ENCODE measurements at regions not wholly inside any gene's neighbourhood (a gene's known extent, or its start where the extent isn't known, plus 50 kb on each side); places are given as distances from the start of the nearest gene placed in this dataset.
"Not testable (repeated sequence)": the region's sequence is repeated elsewhere in the genome, so short reads cannot be mapped to it uniquely, and the experiment has no call there.

DNA sequence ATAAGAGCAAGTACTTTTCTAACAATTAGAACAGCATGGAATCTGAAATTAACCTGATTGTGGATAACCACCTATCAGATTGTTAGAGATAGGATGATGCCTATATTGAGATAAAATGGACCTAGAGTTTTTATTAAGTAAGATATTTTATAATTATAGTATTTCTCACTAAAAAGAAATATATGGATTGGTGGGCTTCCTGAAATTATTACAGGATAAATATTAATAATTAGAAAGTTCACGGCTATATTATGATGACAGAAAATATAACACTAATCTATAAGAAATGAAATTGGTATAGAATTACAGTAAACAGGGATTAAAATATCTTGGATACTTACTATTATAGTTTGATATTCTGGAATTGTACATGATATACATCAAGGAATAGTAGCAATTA is 378.0 kb upstream of the SPRY2 start:
- DNase-seq (ENCODE audit: low spot score), result no peak

DNA sequence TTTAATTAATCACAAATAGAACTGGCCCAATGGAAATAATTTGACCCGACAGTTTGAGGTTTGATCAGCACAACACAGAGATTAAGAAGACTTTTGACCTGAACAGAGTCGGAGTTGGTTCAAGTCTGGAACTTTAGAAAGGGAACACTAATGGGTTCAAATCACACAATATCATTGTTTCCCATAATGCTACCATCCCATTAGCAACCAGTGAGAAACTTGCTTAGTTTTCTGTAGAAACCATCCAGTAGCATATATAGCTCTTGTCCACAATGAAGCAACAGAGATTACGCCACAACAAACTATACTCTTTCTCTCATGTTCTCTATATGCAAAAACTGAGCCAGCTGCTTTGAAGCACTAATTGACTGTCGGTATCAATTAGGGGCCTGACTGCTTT is 376.9 kb upstream of the SPRY2 start:
- DNase-seq (ENCODE audit: low spot score), result no peak

DNA sequence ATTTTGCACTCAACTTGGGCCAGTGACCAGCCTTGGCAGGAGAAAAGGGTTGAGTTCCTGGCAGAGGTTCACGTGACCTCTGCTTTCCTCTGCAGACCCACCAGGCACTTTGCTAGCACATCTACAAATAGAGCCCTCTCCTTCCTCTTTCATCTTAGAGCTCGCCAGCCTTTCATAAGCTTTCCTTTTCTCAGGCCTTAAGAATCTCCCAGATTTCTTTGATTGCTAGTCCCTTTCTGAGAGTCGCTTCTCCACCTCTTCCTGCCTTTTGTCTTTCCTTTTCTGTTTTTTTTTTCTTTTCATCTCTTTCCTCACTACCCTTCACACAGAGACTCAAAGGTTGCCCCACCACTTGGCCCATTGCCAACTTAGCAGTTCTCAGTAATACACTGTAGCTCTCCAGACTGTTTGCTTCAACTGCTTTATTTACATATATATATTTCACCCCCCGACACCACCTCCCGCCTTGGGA is 375.7 kb upstream of the SPRY2 start:
- no peak for DNase-seq (ENCODE audit: low spot score)

DNA sequence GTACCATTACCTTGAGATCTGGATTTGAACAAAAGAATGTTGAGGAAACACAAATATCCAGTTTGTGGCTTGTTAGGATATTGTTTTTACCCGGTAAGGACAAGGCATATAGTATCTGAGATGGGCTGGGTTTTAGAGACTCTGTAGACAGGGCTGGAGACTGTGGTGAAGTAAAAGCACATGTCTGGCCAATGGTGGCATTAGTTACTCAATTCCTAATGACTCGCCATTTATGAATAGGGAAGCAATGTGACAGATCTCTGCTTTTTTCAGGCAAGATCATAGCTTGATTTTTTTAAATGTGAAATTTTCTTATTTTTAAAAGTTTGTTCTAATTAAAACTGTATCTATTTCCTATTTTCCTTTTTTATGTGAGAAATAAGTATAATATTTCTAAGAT is 371.1 kb upstream of the SPRY2 start:
- DNase-seq (ENCODE audit: low spot score), result no peak

DNA sequence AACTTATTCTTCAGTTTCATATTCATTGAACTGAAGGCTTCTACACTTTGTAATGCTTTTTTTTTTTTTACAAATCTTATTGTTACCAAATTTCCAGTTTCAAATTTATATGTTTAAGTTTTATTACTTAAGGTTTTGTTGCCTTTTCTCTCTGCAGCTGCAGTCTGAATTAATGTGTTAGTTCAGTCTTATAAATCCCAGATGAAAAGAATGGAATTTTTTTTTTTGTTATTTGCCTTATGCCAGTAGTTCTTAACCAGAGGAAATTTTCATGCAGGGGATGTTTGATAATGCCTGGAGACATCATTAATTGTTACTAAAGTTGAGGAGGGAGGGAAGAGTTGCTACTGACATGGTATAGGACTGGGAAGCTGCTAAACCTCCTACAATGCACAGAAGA is 367.9 kb upstream of the SPRY2 start:
- no peak for DNase-seq (ENCODE audit: low spot score)

DNA sequence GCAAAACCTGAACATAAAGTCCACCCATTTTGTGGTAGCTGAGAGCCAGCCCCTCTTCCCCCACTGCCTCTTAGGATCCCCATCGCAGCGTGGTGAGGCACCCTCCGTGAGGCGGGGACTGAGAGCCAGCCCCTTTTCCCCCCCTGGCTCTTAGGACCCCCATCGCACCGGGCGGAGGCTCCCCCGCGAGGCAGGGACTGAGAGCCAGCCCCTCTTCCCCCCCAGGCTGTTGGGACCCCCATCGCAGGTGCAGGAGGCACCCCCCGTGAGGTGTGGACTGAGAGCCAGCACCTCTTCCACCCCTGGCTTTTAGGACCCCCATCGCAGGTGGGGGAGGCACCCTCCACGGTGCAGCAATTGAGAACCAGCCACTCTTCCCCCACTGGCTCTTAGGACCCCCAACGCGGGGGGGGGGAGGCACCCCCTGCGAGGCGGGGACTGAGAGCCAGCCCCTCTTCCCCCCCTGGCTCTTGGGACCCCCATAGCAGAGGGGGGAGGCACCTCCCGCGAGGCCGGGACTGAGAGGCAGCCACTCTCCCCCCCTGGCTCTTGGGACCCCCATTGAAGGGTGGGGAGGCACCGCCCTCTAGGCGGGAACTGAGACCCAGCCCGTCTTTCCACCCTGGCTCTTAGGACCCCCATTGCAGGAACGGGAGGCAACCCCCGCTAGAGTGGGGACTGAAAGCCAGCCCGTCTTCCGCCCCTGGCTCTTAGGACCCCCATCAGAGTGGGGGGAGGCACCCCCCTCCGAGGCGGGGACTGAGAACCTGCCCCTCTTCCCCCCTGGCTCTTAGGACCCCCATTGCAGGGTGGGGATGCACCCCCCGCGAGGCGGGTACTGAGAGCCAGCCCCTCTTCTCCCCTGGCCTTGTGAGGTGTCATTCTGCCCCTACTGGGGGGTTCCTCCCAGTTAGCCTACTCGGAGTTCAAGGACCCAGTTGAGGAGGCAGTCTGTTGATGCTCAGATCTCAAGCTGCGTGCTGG is 366.4 kb upstream of the SPRY2 start:
- no peak for DNase-seq (ENCODE audit: low spot score)

DNA sequence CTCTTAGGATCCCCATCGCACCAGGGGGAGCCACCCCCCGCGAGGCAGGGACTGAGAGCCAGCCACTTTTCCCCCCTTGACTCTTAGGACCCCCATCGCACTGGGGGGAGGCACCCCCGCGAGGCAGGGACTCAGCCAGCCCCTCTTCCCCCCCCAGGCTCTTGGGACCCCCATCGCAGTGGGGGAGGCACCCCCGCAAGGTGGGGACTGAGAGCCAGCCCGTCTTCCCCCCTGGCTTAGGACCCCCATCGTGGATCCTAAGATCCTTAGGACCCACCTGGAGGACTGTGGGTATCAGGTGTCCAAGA is 365.2 kb upstream of the SPRY2 start:
- DNase-seq (ENCODE audit: low spot score), result no peak

DNA sequence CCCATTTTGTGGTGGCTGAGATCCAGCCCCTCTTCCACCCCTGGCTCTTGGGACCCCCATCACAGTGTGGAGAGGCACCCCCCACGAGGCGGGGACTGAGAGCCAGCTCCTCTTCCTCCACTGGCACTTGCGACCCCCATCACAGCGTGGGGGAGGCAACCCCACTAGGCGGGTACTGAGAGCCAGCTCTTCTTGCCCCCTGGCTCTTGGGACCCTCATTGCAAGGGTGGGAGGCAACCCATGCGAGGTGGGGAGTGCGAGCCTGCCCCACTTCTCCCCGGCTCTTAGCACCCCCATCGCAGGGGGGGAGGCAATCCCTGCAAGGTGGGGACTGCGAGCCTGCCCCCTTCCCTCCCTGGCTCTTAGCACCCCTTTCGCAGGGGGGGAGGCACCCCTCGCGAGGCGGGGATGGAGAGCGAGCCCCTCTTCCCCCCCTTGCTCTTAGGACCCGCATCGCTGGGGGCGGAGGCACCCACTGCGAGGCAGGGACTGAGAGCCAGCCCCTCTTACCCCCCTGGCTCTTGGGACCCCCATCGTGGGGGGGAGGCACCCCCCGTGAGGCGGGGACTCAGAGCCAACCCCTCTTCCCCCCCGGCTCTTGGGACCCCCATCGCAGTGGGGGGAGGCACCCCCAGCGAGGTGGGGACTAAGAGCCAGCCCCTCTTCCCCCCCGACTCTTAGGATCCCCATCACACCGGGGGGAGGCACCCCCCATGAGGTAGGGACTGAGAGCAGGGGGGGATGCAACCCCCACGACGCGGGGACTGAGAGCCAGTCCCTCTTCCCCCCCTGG is 364.6 kb upstream of the SPRY2 start:
- DNase-seq (ENCODE audit: low spot score), result no peak

DNA sequence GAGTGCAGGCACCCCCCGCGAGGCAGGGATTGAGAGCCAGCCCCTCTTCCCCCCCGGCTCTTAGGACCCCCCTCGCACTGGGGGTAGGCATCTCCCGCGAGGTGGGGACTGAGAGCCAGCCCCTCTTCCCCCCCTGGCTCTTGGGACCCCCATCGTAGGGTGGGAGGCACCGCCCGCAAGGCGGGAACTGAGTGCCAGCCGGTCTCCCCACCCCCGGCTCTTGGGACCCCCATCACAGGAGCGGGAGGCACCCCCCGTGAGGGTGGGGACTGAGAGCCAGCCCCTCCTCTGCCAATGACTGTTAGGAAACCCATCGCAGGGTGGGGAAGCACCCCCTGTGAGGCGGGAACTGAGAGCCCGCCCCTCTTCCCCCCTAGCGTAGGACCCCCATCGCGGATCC is 363.4 kb upstream of the SPRY2 start:
- DNase-seq (ENCODE audit: low spot score), result no peak

DNA sequence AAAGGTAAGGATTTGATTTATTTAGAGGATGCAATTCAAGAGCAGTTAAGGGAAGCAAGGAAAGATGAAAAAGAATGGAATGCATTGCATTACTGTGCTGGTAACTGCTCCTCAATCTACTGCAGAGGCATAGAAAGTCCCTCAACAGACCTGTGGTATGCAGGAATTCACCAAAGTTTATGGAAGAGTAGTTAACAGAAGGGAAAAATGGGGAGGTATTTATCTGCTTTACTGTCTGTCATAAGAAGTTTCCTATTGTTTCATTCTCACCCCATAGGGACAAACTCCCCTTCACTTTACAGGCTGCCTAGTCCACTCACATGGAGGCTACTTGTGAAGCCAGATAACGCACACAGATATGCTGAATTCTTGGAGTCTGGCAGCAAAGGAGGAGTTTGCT is 354.9 kb upstream of the SPRY2 start:
- no peak for DNase-seq (ENCODE audit: low spot score)

DNA sequence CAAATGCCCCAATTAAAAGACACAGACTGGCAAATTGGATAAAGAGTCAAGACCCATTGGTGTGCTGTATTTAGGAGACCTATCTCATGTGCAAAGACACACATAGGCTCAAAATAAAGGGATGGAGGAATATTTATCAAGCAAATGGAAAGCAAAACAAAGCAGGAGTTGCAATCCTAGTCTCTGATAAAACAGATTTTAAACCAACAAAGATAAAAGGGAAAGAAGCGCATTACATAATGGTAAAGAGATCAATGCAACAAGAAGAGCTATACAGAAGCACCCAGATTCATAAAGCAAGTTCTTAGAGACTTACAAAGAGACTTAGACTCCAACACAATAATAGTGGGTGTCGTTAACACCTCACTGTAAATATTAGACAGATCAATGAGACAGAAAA is 350.9 kb upstream of the SPRY2 start:
- not testable (repeated sequence) for DNase-seq (ENCODE audit: low spot score)

DNA sequence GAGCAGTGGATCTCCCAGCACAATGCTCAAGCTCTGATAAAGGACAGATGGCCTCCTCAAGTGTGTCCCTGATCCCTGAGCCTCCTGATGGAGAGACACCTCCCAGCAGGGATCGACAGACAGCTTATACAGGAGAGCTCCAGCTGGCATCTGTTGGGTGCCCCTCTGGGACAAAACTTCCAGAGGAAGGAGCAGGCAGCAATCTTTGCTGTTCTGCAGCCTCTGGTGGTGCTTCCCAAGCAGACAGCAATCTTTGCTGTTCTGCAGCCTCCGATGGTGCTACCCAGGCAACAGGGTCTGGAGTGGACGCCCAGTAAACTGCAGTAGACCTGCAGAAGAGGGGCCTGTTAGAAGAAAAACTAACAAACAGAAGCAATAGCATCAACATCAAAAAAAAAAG is 349.3 kb upstream of the SPRY2 start:
- DNase-seq (ENCODE audit: low spot score), result no peak

DNA sequence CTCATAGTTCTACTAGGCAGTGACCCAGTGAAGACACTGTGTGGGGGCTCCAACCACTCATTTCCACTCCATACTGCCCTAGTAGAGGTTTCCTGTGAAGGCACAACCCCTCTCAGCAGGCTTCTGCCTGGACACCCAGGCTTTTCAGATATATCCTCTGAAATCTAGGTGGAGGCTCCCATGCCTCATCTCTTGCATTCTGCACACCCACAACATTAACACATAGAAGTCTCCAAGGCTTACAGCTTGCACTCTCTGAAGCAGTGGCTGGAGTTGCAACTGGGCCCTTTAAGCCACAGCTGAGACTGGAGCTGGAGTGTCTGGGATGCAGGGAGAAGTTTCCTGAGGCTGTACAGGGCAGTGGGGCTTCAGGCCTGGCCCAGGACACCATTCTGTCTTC is 347.7 kb upstream of the SPRY2 start:
- no peak for DNase-seq (ENCODE audit: low spot score)

DNA sequence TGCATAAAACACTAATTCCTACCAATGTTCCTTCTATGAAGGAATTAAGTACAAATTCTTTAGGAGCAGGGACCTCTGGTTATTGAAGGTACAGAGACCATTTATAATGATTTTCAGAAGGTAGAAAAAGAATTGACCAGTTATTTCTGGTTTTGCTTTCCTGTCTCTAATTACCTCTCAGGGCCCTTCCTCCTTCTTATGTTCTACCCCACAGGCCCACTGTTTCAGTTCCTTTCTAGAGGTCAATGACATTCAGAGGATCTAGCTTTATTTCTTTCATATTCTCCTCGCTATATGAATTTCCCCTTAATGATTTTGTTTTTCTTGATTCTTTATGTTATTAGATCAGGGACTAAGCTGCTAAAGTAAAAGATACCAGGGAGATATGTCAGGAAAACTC is 345.0 kb upstream of the SPRY2 start:
- DNase-seq (ENCODE audit: low spot score), result no peak

DNA sequence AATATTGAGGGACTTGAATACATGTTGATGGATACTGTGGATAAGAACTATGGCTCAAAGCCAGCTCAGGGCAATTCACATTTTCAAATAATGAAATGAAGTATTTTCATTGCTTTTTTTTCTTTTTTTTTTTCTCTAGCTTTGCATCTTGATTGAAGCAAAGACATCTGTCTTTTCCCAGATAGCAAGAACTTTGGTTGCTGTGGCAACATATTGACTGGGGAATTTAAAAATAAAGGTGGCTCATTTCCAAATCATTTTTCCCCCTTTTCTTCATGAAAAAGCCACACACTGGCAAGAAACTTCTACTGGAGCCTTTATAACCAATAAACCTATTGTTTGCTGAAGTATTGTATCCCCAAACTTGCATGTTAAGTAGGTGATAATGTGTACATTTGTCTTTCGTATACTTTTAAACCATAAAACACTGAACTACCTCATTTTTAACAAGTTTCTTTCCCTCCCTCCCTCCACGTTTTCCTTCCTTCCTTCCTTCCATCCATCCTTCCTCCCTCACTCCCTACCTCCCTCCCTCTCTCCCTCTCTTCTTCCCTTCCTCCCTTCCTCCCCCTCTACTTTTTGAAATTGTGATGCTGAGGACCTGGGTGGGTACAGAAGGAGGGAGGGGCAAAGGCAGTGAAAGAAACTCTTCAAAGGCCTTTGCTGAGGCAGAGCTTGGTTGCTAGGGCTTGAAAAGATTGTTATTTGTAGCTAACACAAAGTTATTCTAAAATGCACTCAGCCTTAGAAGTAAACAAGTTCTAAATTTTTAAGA is 343.5 kb upstream of the SPRY2 start:
- no peak for DNase-seq (ENCODE audit: low spot score)

DNA sequence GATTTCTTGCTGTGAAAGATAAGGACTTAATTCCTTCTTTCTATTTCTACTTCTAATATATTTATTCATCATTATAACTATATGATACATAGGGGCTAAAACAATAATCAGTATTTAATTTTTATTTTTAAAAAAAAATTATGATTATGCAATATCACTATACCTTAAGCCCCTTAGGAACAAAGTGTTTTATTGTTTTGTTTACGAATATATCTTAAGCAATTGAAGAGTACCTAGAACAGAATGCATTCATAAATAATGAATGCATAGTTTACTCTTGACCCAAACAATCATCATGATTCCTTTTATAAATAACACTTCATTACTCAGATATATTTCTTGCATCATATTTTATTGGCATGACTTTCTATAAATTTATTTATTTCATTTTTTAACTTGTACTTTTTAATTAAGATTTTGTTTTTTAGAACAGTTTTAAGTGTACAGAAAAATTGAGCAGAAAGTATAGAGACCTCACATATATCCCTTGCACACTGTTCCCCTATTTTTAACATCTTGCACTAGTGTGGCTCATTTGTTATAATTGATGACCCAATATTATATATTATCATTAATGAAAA is 339.9 kb upstream of the SPRY2 start:
- no peak for DNase-seq (ENCODE audit: low spot score)

DNA sequence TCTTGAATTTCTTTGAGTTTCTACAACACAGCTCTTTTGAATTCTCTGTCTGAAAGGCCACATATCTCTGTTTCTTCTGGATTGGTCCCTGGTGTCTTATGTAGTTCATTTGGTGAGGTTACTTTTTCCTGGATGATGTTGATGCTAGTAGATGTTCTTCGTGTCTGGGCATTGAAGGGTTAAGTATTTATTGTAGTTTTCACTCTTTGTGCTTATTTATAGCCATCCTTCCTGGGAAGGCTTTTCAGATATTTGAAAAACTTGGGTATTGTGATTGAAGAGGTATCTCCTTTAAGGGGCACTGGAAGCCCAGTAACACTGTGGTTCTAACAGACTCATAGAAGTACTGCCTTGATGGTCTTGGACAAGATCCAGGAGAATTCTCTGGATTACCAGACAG is 338.5 kb upstream of the SPRY2 start:
- DNase-seq (ENCODE audit: low spot score), result no peak

DNA sequence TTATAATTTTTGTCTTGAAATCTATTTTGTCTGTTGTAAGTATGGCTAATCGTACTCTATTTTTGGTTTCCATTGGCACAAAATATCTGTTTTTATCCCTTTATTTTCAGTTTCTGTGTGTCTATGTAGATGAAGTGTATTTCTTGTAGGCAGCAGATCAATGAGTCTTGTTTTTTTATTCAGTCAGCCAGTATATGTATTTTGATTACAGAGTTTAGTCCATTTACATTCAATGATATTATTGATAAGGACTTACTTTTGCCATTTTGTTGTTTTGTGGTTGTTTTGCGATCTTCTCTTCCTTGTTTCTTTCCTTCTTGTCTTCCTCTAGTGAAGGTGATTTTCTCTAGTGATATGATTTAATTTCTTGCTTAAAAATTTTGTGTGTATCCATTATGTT is 336.3 kb upstream of the SPRY2 start:
- no peak for DNase-seq (ENCODE audit: low spot score)

DNA sequence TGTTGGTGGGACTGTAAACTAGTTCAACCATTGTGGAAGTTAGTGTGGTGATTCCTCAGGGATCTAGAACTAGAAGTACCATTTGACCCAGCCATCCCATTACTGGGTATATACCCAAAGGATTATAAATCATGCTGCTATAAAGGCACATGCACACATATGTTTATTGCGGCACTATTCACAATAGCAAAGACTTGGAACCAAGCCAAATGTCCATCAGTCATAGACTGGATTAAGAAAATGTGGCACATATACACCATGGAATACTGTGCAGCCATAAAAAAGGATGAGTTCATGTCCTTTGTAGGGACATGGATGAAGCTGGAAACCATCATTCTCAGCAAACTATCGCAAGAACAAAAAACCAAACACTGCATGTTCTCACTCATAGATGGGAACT is 334.5 kb upstream of the SPRY2 start:
- not testable (repeated sequence) for DNase-seq (ENCODE audit: low spot score)

DNA sequence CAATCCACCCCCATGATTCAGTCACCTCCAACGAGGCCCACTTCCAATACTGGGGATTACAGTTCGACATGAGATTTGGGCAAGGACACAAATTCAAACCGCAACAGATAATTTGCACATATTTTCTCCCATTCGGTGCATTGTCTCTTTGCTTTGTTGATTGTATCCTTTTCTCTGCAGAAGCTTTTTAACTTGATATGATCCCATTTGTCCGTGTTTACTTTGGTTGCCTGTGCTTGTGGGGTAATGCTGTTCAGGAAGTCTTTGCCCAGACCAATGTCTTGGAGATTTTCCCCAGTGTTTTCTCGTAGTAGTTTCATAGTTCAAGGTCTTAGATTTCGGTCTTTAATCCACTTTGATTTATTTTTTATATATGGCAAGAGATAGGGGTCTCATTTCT is 330.8 kb upstream of the SPRY2 start:
- DNase-seq (ENCODE audit: low spot score), result no peak

DNA sequence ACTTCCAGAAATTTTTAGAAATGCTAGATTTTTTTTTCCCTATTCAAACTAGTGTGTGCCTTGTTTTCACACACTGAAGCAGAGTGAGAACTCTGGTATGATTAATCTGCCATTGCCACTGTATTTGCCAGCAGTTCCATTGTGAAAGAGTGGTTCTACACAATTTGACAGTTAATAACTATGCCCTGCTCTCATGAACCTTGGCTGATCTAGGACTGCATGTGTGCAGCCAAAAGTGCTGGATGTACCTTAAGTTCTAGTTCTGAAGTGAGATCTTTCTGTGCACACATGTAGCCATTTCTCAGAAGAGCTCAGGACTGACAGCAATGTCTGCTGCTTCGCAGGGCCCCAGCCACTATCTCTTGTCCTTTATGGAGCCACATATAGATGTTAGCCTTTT is 328.2 kb upstream of the SPRY2 start:
- DNase-seq (ENCODE audit: low spot score), result no peak

DNA sequence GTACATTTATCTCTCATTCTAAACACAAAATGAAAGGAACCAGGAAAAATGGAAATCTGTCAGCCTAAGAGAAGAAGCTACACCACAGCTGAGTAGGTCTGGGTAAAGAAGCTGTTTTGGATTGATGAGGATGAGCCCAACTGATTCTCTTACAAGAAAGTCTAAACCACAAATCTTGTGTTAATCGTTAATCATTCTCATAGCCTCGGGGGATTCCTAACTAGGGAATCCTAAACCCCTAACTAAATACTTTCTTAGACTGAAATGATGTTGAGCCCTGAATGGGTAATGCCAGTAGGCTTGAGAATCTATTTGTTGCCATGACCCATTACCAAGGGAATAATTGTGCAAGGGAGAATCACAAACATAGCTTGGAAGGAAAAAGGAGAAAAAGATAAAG is 327.5 kb upstream of the SPRY2 start:
- DNase-seq (ENCODE audit: low spot score), result no peak
